HepG2 (cell line): ENCODE measurements at regions not wholly inside any gene's neighbourhood (a gene's known extent, or its start where the extent isn't known, plus 50 kb on each side); places are given as distances from the start of the nearest gene placed in this dataset.

ENCODE experiments used
- ATAC-seq: fragments of 200-7000 bp; cut with Tn5 transposase; 3 replicates; pipeline ENCODE4 v1.9.1; 2020; ENCODE audit warnings: mild to moderate bottlenecking, moderate library complexity
- BruUV-seq: library from RNA; stranded (reverse); fragments of 400-500 nt; replicated peaks from 2 replicates; lab custom pipeline; 2021; lab: Mats Ljungman, UMichigan
- CTCF ChIA-PET: fragments of 300-600 bp; formaldehyde crosslinking; extraction: SDS; loops from one replicate; lab custom pipeline; 2021; ENCODE audit warnings: low total read pairs, inconsistent platforms, low intra/inter-chr PET ratio; lab: Yijun Ruan, JAX
- POLR2A ChIA-PET: fragments of 350-600 bp; sonication (Branson Sonifier 250); formaldehyde crosslinking; loops from one replicate; lab custom pipeline; 2020; ENCODE audit warnings: antibody characterized with exemption, inconsistent platforms; lab: Yijun Ruan, JAX
- DNase-seq: peaks from one replicate; pipeline ENCODE4 v3.0.0-alpha.2; 2015; ENCODE audit warnings: low spot score
- FAIRE-seq: peaks from 3 replicates; lab custom pipeline; 2011; peaks lifted over from hg19 to GRCh38; lab: Jason Lieb, UNC
- H2AFZ ChIP-seq: one replicate; pipeline ENCODE4 v1.6.1; 2011; ENCODE audit warnings: low read length, inconsistent platforms
- H3K27ac ChIP-seq: fragments of 300-600 bp; 3 replicates; pipeline ENCODE4 v1.8.0; 2011; ENCODE audit warnings: mixed run types, mild to moderate bottlenecking, mixed read lengths, low read length, inconsistent platforms; ENCODE audit not compliant: insufficient read depth; ENCODE audit errors: extremely low read length
- H3K27me3 ChIP-seq, 2 experiments: fragments of 200-600 bp in 1 of 2; 2 replicates in 1 of 2; 3 replicates in 1 of 2; pipeline versions ENCODE4 v1.6.0 to v1.8.0; 2011; ENCODE audit warnings: low read length in 2 of 2, mild to moderate bottlenecking in 2 of 2, moderate library complexity in 2 of 2, inconsistent platforms in 1 of 2; ENCODE audit not compliant: insufficient read depth in 2 of 2, control insufficient read depth in 1 of 2
- H3K36me3 ChIP-seq, 2 experiments: fragments of 200-600 bp in 1 of 2; replicated peaks in 1 of 2; 2 replicates in 1 of 2; 3 replicates in 1 of 2; pipeline versions ENCODE4 v1.5.1 to v1.8.0; 2011; ENCODE audit warnings: low read length in 2 of 2, inconsistent platforms in 1 of 2; ENCODE audit not compliant: insufficient read depth in 2 of 2, control insufficient read depth in 1 of 2
- H3K4me1 ChIP-seq: 2 replicates; pipeline ENCODE4 v1.5.1; 2012; ENCODE audit warnings: low read length, inconsistent platforms; ENCODE audit not compliant: insufficient read depth
- H3K4me2 ChIP-seq: 2 replicates; pipeline ENCODE4 v1.6.0; 2011; ENCODE audit warnings: low read depth, low read length, inconsistent platforms
- H3K4me3 ChIP-seq, 3 experiments: fragments of 200-600 bp in 1 of 3; sonication (generic), shearing (Covaris generic) in 1 of 3; replicated peaks in 1 of 3; 2 replicates each; pipeline ENCODE4 v1.5.1; 2011 to 2016; ENCODE audit warnings: low read length in 3 of 3, inconsistent platforms in 2 of 3, low read depth in 2 of 3, mild to moderate bottlenecking in 2 of 3, control low read depth in 1 of 3, mixed read lengths in 1 of 3; ENCODE audit not compliant: insufficient read depth in 1 of 3
- H3K79me2 ChIP-seq: one replicate; pipeline ENCODE4 v1.6.1; 2011; ENCODE audit warnings: low read length, inconsistent platforms; ENCODE audit not compliant: insufficient read depth
- H3K9ac ChIP-seq: 2 replicates; pipeline ENCODE4 v1.6.0; 2011; ENCODE audit warnings: mild to moderate bottlenecking, low read depth, low read length, inconsistent platforms; ENCODE audit not compliant: insufficient read depth
- H3K9me3 ChIP-seq: 2 replicates; pipeline ENCODE4 v1.5.1; 2012; ENCODE audit warnings: mild to moderate bottlenecking, low read length
- H4K20me1 ChIP-seq: 2 replicates; pipeline ENCODE4 v1.6.0; 2011; ENCODE audit warnings: inconsistent platforms, mild to moderate bottlenecking, low read length, moderate library complexity; ENCODE audit not compliant: insufficient read depth
- ELF1 ChIP-seq: sonication (generic); formaldehyde crosslinking; IDR thresholded peaks from 2 replicates; pipeline ENCODE4 v1.4.0; 2020; ENCODE audit warnings: missing genetic modification reagents
- FOXK2 ChIP-seq: fragments of 450-650 bp; IDR thresholded peaks from 2 replicates; pipeline ENCODE4 v1.6.1; 2016
- HMG20B ChIP-seq: conservative IDR thresholded peaks from 2 replicates; pipeline ENCODE4 v1.6.1; 2016; ENCODE audit warnings: missing genetic modification reagents, missing compliant biosample characterization
- KLF16 ChIP-seq, 2 experiments: sonication (generic) in 1 of 2; formaldehyde crosslinking in 1 of 2; IDR thresholded peaks; 2 replicates each; pipeline versions ENCODE4 v1.6.1 to v1.8.0; 2016 to 2023; ENCODE audit warnings: missing genetic modification reagents in 2 of 2, missing compliant biosample characterization in 1 of 2
- MAZ ChIP-seq, 2 experiments: sonication (generic) in 1 of 2; formaldehyde crosslinking in 1 of 2; IDR thresholded peaks; 2 replicates each; pipeline versions ENCODE4 v1.5.0 to v1.6.1; 2012 to 2020; ENCODE audit warnings: low read depth in 2 of 2, mild to moderate bottlenecking in 2 of 2, borderline replicate concordance in 1 of 2, improper control_type of control experiment in 1 of 2, low read length in 1 of 2, missing genetic modification reagents in 1 of 2, moderate library complexity in 1 of 2
- NFIB ChIP-seq: sonication (generic); formaldehyde crosslinking; IDR thresholded peaks from 2 replicates; pipeline ENCODE4 v1.9.0; 2021; ENCODE audit warnings: missing genetic modification reagents, mild to moderate bottlenecking, borderline replicate concordance
- PAX8 ChIP-seq: sonication (generic); formaldehyde crosslinking; IDR thresholded peaks from 2 replicates; pipeline ENCODE4 v1.8.0; 2022; ENCODE audit warnings: mild to moderate bottlenecking, missing genetic modification reagents, borderline replicate concordance
- SP1 ChIP-seq, 2 experiments: fragments of 450-650 bp in 1 of 2; sonication (generic) in 1 of 2; formaldehyde crosslinking in 1 of 2; IDR thresholded peaks; 2 replicates each; pipeline versions ENCODE4 v1.4.0 to v1.6.1; 2016 to 2020; ENCODE audit warnings: missing genetic modification reagents in 1 of 2
- SP140L ChIP-seq: sonication (generic); formaldehyde crosslinking; IDR thresholded peaks from 2 replicates; pipeline ENCODE4 v1.4.0; 2020; ENCODE audit warnings: missing genetic modification reagents, borderline replicate concordance
- THYN1 ChIP-seq: sonication (generic); formaldehyde crosslinking; IDR thresholded peaks from 2 replicates; pipeline ENCODE4 v1.8.1; 2023; ENCODE audit warnings: low read depth, mild to moderate bottlenecking, moderate library complexity, missing genetic modification reagents, borderline replicate concordance
- ZBTB42 ChIP-seq: sonication (generic); formaldehyde crosslinking; IDR thresholded peaks from 2 replicates; pipeline ENCODE4 v1.5.0; 2020; ENCODE audit warnings: mild to moderate bottlenecking, missing genetic modification reagents
- ZNF12 ChIP-seq: sonication (generic); formaldehyde crosslinking; IDR thresholded peaks from 2 replicates; pipeline ENCODE4 v1.5.0; 2020; ENCODE audit warnings: missing genetic modification reagents
- ZNF235 ChIP-seq: sonication (generic); formaldehyde crosslinking; IDR thresholded peaks from 2 replicates; pipeline ENCODE4 v1.8.1; 2023; ENCODE audit warnings: mild to moderate bottlenecking, missing genetic modification reagents, borderline replicate concordance
- WGBS: methylation state at CpG from one replicate; pipeline ENCODE4 v1.1.6; 2017; ENCODE audit warnings: low lambda C conversion rate; 5-methylcytosine and 5-hydroxymethylcytosine counted together
- in situ Hi-C: cut with HindIII; loops from 2 replicates; pipeline ENCODE4 v1.10.0; 2017; ENCODE audit warnings: low pct_unique_long_range_greater_than_20kb; ENCODE audit not compliant: extremely low pct_ligation_motif_present
- intact Hi-C: fragments of 100-400 bp; cut with micrococcal nuclease; formaldehyde crosslinking; loops from one replicate; pipeline ENCODE4 v1.10.0; 2022; ENCODE audit not compliant: unreplicated experiment
- TF ChIP-seq, protein P1 (sequence below): sonication (generic); formaldehyde crosslinking; IDR thresholded peaks from 2 replicates; pipeline ENCODE4 v1.4.0; 2020; ENCODE audit warnings: mild to moderate bottlenecking, missing genetic modification reagents
- TF ChIP-seq, protein P2 (sequence below): sonication (generic); formaldehyde crosslinking; IDR thresholded peaks from 2 replicates; pipeline ENCODE4 v1.5.1; 2020; ENCODE audit warnings: mild to moderate bottlenecking, missing genetic modification reagents, moderate library complexity

DNA sequence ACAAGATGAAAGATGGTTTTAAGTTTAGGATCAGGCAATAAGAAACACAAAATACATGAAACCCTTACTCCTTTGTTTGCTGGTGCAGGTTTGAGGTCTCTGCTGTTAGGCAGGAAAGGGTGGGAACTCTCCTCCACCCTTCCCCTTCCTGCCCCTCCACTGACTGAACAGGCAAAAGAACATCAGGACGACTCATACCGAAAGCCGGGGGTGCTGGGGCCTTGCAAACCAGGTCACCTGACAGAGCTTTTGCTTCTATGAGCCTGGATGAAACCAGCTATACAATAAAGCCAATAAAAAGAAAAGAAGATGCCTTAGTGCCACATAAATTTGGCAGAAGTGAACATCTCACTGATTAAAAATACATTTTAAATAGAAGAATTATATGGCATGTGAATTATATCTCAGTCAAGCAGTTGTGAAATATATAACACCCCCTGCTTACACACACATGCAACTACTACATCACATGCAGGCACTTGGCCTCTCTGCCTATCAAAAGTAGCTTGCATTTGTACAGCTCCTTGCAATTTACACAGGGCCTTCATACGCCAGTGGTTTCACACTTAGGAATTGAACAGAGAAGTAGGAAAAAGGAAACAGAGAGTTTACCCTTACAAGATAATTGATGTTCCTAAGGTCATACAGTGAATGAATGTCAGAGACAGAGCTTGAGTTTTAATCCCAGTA lies 215.1 kb upstream of the TRIB2 start (continued):
- TF ChIP-seq, protein P1, sequence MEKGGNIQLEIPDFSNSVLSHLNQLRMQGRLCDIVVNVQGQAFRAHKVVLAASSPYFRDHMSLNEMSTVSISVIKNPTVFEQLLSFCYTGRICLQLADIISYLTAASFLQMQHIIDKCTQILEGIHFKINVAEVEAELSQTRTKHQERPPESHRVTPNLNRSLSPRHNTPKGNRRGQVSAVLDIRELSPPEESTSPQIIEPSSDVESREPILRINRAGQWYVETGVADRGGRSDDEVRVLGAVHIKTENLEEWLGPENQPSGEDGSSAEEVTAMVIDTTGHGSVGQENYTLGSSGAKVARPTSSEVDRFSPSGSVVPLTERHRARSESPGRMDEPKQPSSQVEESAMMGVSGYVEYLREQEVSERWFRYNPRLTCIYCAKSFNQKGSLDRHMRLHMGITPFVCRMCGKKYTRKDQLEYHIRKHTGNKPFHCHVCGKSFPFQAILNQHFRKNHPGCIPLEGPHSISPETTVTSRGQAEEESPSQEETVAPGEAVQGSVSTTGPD = no peak
- no peak for TF ChIP-seq KLF16 (CRISPR knock-in tag; IDR thresholded peaks at IDR 0.05)
- no peak for TF ChIP-seq PAX8

DNA sequence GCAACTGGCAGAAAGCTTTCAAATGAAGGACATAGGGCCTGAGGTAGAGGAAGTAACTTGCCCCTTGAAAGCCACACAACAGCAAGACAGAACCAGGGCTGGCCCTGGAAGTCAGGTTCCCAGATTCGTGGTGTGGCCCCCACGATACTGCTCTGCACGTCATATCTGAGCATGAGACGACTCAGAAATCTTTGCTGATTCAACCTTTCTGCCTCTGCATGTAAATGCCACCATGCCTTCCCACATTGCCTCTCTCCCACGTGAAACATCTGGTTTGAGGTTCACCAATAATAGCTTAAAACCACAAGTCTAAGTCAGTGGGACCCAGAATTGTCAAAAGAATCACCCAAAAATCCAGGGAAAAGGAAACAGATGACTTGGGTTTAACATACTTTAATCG lies 214.0 kb upstream of the TRIB2 start:
- Histone ChIP-seq H3K9me3 (no peaks in the 10 kb centered on the region), H3K36me3 (no peaks in the 10 kb centered on the region), H2AFZ (no peak overlapping the region), H3K4me3 (no peak overlapping the region), H3K79me2 (no peaks in the 10 kb centered on the region), H3K4me2 (no peak overlapping the region), H3K27ac (no peak overlapping the region), H3K27me3 (no peaks in the 10 kb centered on the region), H3K9ac (no peak overlapping the region), H3K4me1 (no peaks in the 10 kb centered on the region), H4K20me1 (no peaks in the 10 kb centered on the region)
- no TSS peak for BruUV-seq
- no peak for TF ChIP-seq NFIB
- no peak for DNase-seq
- no peak for FAIRE-seq
- no peak for ATAC-seq
- CTCF ChIA-PET = no interaction called here
- in situ Hi-C loops (no loop called here), intact Hi-C loops (no loop called here)
- 10% methylated on average over 6 of the region's 6 CpGs for WGBS
- POLR2A ChIA-PET = no interaction called here

DNA sequence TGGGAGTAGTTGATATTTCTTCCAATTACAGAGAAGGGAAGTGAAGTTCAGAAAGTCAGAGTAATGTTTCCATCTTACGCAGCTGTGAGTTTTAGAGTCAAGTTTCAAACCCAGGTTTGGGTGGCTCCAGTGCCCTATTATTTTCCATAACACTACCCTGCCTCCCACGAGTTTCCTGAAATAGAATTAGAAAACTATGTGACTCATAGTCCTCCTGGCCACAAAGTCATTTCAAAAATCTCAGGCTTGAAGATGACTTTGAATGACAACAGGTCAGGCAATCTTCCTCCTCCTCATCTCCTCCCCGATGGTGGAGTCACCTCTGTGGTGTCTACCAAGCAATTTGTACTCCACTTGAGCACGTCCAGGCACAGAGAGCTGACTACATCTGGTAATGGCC lies 212.3 kb upstream of the TRIB2 start:
- H3K36me3 ChIP-seq = no peaks in the 10 kb centered on the region
- WGBS = 15% methylated on average over 4 of the region's 4 CpGs
- H3K79me2 ChIP-seq = no peaks in the 10 kb centered on the region
- ChIA-PET CTCF (no interaction called here), POLR2A (no interaction called here)
- intact Hi-C loops (no loop called here), in situ Hi-C loops (no loop called here)
- no peaks in the 10 kb centered on the region for H3K27me3 ChIP-seq
- H3K4me3 ChIP-seq = no peak overlapping the region
- ATAC-seq (no peak), DNase-seq (no peak), FAIRE-seq (no peak)
- no peaks in the 10 kb centered on the region for H4K20me1 ChIP-seq
- no peak overlapping the region for H3K9ac ChIP-seq
- BruUV-seq = no TSS peak
- no peaks in the 10 kb centered on the region for H3K9me3 ChIP-seq
- no peak overlapping the region for H2AFZ ChIP-seq
- H3K4me1 ChIP-seq = no peaks in the 10 kb centered on the region
- H3K4me2 ChIP-seq = no peak overlapping the region
- H3K27ac ChIP-seq = no peak overlapping the region
- TF ChIP-seq ZNF235 (CRISPR knock-in tag) (no peak), SP140L (no peak), ELF1 (CRISPR knock-in tag) (no peak), MAZ (IDR thresholded peaks at IDR 0.05; ENCODE audit: borderline replicate concordance, low read depth, low read length) (no peak), MAZ (CRISPR knock-in tag; IDR thresholded peaks at IDR 0.05; ENCODE audit: low read depth) (no peak), ZNF12 (CRISPR knock-in tag) (no peak), HMG20B (CRISPR knock-in tag) (no peak), SP1 (IDR thresholded peaks at IDR 0.05) (no peak), SP1 (CRISPR knock-in tag; IDR thresholded peaks at IDR 0.05) (no peak), THYN1 (CRISPR knock-in tag) (no peak), ZBTB42 (CRISPR knock-in tag) (no peak), FOXK2 (no peak)
- TF ChIP-seq, protein P2, sequence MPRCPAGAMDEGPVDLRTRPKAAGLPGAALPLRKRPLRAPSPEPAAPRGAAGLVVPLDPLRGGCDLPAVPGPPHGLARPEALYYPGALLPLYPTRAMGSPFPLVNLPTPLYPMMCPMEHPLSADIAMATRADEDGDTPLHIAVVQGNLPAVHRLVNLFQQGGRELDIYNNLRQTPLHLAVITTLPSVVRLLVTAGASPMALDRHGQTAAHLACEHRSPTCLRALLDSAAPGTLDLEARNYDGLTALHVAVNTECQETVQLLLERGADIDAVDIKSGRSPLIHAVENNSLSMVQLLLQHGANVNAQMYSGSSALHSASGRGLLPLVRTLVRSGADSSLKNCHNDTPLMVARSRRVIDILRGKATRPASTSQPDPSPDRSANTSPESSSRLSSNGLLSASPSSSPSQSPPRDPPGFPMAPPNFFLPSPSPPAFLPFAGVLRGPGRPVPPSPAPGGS (CRISPR knock-in tag) = no peak
